B cell (primary cell): ENCODE measurements at regions not wholly inside any gene's neighbourhood (a gene's known extent, or its start where the extent isn't known, plus 50 kb on each side); places are given as distances from the start of the nearest gene placed in this dataset.

ENCODE experiments used
- ATAC-seq: fragments of 200-7000 bp; cut with Tn5 transposase; one replicate; pipeline ENCODE4 v1.10.0; 2021; ENCODE audit warnings: low read depth, mild to moderate bottlenecking, moderate number of reproducible peaks, moderate library complexity
- CTCF ChIA-PET: fragments of 350-600 bp; sonication (Branson Sonifier 250); formaldehyde crosslinking; loops from one replicate; lab custom pipeline; 2021; ENCODE audit warnings: antibody characterized with exemption, inconsistent platforms; lab: Charles Lee
- POLR2A ChIA-PET: fragments of 350-600 bp; sonication (Branson Sonifier 250); formaldehyde crosslinking; loops from one replicate; lab custom pipeline; 2021; ENCODE audit warnings: antibody characterized with exemption; lab: Charles Lee
- DNase-seq: peaks from one replicate; pipeline ENCODE4 v3.0.0; 2013
- H2AFZ ChIP-seq: 2 replicates; pipeline ENCODE4 v1.6.1; 2012; ENCODE audit warnings: mild to moderate bottlenecking, low read depth, low read length; ENCODE audit not compliant: insufficient read depth, poor library complexity, severe bottlenecking
- H3K27ac ChIP-seq, 2 donors: 1 replicate in 1 of 2; 2 replicates in 1 of 2; pipeline ENCODE4 v1.5.1; 2012 to 2013; ENCODE audit warnings: low read length in 2 of 2, mild to moderate bottlenecking in 2 of 2, moderate library complexity in 1 of 2
- H3K27me3 ChIP-seq, 4 experiments: fragments of 200-600 bp in 1 of 4; sonication (generic) in 1 of 4; replicated peaks in 1 of 4; 1 replicate in 2 of 4; 2 replicates in 2 of 4; pipeline versions ENCODE4 v1.6.1 to v1.7.0; 2013 to 2016; ENCODE audit warnings: low read length in 3 of 4, mild to moderate bottlenecking in 2 of 4, mixed read lengths in 1 of 4, moderate library complexity in 1 of 4; ENCODE audit not compliant: insufficient read depth in 4 of 4, control insufficient read depth in 3 of 4; ENCODE audit errors: control extremely low read depth in 1 of 4
- H3K36me3 ChIP-seq, 2 experiments: replicated peaks in 1 of 2; 1 replicate in 1 of 2; 2 replicates in 1 of 2; pipeline versions ENCODE4 v1.6.1 to v1.7.1; 2013; ENCODE audit warnings: low read length in 1 of 2; ENCODE audit not compliant: insufficient read depth in 2 of 2, control insufficient read depth in 1 of 2; ENCODE audit errors: control extremely low read depth in 1 of 2, extremely low read depth in 1 of 2
- H3K4me1 ChIP-seq, 2 donors: fragments of 200-600 bp in 1 of 2; sonication (generic) in 1 of 2; 1 replicate in 1 of 2; 2 replicates in 1 of 2; pipeline versions ENCODE4 v1.5.1 to v1.6.1; 2013 to 2017; ENCODE audit warnings: low read length in 2 of 2; ENCODE audit not compliant: control insufficient read depth in 2 of 2, insufficient read depth in 2 of 2
- H3K4me2 ChIP-seq: replicated peaks from 2 replicates; pipeline ENCODE3; 2012; ENCODE audit warnings: mild to moderate bottlenecking, low read depth, low read length; ENCODE audit not compliant: poor library complexity, severe bottlenecking
- H3K4me3 ChIP-seq, 5 experiments: fragments of 200-600 bp in 1 of 5; sonication (generic) in 1 of 5; 1 replicate in 3 of 5; 2 replicates in 2 of 5; pipeline versions ENCODE4 v1.5.1 to v1.7.0; 2011 to 2016; ENCODE audit warnings: low read length in 4 of 5, mild to moderate bottlenecking in 4 of 5, low read depth in 2 of 5, control low read depth in 1 of 5, moderate library complexity in 1 of 5; ENCODE audit not compliant: insufficient read depth in 1 of 5; ENCODE audit errors: control extremely low read depth in 1 of 5, extremely low read depth in 1 of 5
- H3K79me2 ChIP-seq: fragments of 200-600 bp; sonication (generic); one replicate; pipeline ENCODE4 v1.6.0; 2016; ENCODE audit warnings: low read length; ENCODE audit not compliant: control insufficient read depth, insufficient read depth
- H3K9ac ChIP-seq: fragments of 200-600 bp; sonication (generic); 2 replicates; pipeline ENCODE4 v1.6.1; 2017; ENCODE audit warnings: mild to moderate bottlenecking, low read length, moderate library complexity
- H3K9me3 ChIP-seq, 3 donors: one replicate each; pipeline versions ENCODE4 v1.6.1 to v1.7.1; 2013; ENCODE audit warnings: low read length in 2 of 3; ENCODE audit not compliant: control insufficient read depth in 2 of 3, insufficient read depth in 1 of 3; ENCODE audit errors: control extremely low read depth in 1 of 3
- H4K20me1 ChIP-seq: 2 replicates; pipeline ENCODE4 v1.6.0; 2012; ENCODE audit warnings: mild to moderate bottlenecking, low read length; ENCODE audit not compliant: insufficient read depth, control insufficient read depth, poor library complexity, severe bottlenecking
- H3K27ac Mint-ChIP-seq: one replicate; pipeline ENCODE4 v1.8.0; 2021; ENCODE audit warnings: mixed read lengths
- H3K27me3 Mint-ChIP-seq: one replicate; pipeline ENCODE4 v1.8.0; 2021; ENCODE audit warnings: mixed read lengths
- H3K4me1 Mint-ChIP-seq: one replicate; pipeline ENCODE4 v1.8.0; 2021; ENCODE audit warnings: mixed read lengths
- H3K4me3 Mint-ChIP-seq: one replicate; pipeline ENCODE4 v1.8.0; 2021; ENCODE audit warnings: mixed read lengths
- H3K9me3 Mint-ChIP-seq: one replicate; pipeline ENCODE4 v1.8.0; 2022; ENCODE audit warnings: mixed read lengths; ENCODE audit not compliant: insufficient read depth
- CTCF ChIP-seq: fragments of 200-600 bp; IDR thresholded peaks from one replicate; pipeline ENCODE4 v1.8.0; 2022; ENCODE audit warnings: antibody characterized with exemption, mild to moderate bottlenecking
- EZH2 ChIP-seq: IDR thresholded peaks from 2 replicates; pipeline ENCODE4 v1.6.1; 2012; ENCODE audit warnings: borderline replicate concordance, low read depth, mild to moderate bottlenecking, moderate library complexity, low read length; ENCODE audit not compliant: insufficient read depth, poor library complexity, severe bottlenecking
- WGBS: methylation state at CpG from one replicate; pipeline ENCODE4 v1.1.5; 2013; ENCODE audit warnings: missing lambda C conversion rate; ENCODE audit not compliant: insufficient coverage; 5-methylcytosine and 5-hydroxymethylcytosine counted together
- intact Hi-C: fragments of 100-400 bp; cut with micrococcal nuclease; formaldehyde crosslinking; loops from one replicate; pipeline ENCODE4 v1.10.0; 2022

- H3K4me1 Mint-ChIP-seq, result peaks cover 4% of the 10 kb centered on the region
- no CpG with 5 or more reads among the region's 2 CpGs for WGBS
- TF ChIP-seq CTCF, result no peak
- TF ChIP-seq EZH2, result no peak
- H4K20me1 ChIP-seq, result no peaks in the 10 kb centered on the region
- no peak overlapping the region for H3K4me3 Mint-ChIP-seq
- H3K4me2 ChIP-seq, result no peak overlapping the region
- peaks cover 24% of the 10 kb centered on the region for H3K27me3 Mint-ChIP-seq
- H2AFZ ChIP-seq, result no peak overlapping the region
- ATAC-seq (no peak), DNase-seq (no peak)
- no peak overlapping the region for H3K27ac Mint-ChIP-seq
- no peaks in the 10 kb centered on the region for H3K4me1 ChIP-seq
- no peaks in the 10 kb centered on the region for H3K79me2 ChIP-seq
- POLR2A ChIA-PET, result no interaction called here
- H3K9me3 Mint-ChIP-seq, result no peaks in the 10 kb centered on the region
- no peak overlapping the region for H3K4me3 ChIP-seq
- no peaks in the 10 kb centered on the region for H3K36me3 ChIP-seq
- peaks cover 0 to 3% (median 1%) of the 10 kb centered on the region in 4 experiments for H3K27me3 ChIP-seq
- H3K9ac ChIP-seq, result no peak overlapping the region
- no peak overlapping the region for H3K27ac ChIP-seq
- intact Hi-C loops, result no loop called here
- CTCF ChIA-PET, result interaction anchor here (1.8 kb wide), 1 partner anchor 22 kb away, joined by 4 read pairs; no protein-coding TSS in a partner anchor
- H3K9me3 ChIP-seq, result no peaks in the 10 kb centered on the region
Observed at GRCh38 chr1:30382496-30382895, 340.9 kb downstream of the MATN1 start.

GRCh38 chr1:30381671-30382365, 341.6 kb downstream of the MATN1 start:
- no peak for TF ChIP-seq CTCF
- TF ChIP-seq EZH2, result no peak
- Histone ChIP-seq H3K9me3 (no peaks in the 10 kb centered on the region), H3K9ac (no peak overlapping the region), H3K4me3 (no peak overlapping the region), H3K79me2 (no peaks in the 10 kb centered on the region), H3K27ac (no peak overlapping the region), H2AFZ (no peak overlapping the region), H3K4me2 (no peak overlapping the region), H3K27me3 (peaks cover 0 to 3% (median 1%) of the 10 kb centered on the region in 4 experiments), H3K36me3 (no peaks in the 10 kb centered on the region), H4K20me1 (no peaks in the 10 kb centered on the region), H3K4me1 (no peaks in the 10 kb centered on the region)
- intact Hi-C loops, result no loop called here
- no peaks in the 10 kb centered on the region for H3K9me3 Mint-ChIP-seq
- peaks cover 22% of the 10 kb centered on the region for H3K27me3 Mint-ChIP-seq
- 76% methylated on average over 5 of the region's 7 CpGs for WGBS
- ChIA-PET CTCF (interaction anchor here (1.1 to 3.4 kb wide), 4 partner anchors 7 to 1149 kb away, joined by 3 to 50 read pairs (median 4); partner anchors contain the start of gene PTPRU), POLR2A (no interaction called here)
- ATAC-seq, result no peak
- no peak overlapping the region for H3K27ac Mint-ChIP-seq
- DNase-seq, result no peak
- no peak overlapping the region for H3K4me3 Mint-ChIP-seq
- H3K4me1 Mint-ChIP-seq, result peaks cover 4% of the 10 kb centered on the region
